ENCODE measurements at regions not wholly inside any gene's neighbourhood (a gene's known extent, or its start where the extent isn't known, plus 50 kb on each side); places are given as distances from the start of the nearest gene placed in this dataset.

DNA sequence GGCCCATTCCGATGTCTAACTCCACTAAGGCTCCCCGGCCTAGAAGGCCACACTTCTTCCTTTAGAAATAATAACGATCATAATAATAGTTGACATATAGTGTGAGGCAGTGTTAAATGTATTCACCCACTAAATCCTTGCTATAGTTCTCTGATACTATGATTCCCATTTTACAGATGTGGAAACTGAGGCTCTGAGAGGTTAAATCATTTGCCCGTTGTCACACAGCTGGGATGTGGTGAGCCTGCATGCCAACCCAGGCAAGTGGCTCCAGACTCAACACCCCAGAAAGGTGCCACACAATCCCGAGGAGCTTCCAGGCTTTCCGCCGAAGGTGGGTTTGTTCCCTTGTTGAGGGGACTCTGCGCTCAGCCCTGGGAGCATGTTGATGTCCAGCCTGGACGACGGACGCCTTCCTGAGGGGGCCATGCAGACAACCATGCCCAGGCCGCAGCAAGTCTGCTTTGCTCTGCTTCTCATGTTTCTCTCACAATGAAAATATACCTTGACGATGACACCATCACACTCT lies 104.6 kb upstream of the CDYL start:
- TF ChIP-seq, protein P1, sequence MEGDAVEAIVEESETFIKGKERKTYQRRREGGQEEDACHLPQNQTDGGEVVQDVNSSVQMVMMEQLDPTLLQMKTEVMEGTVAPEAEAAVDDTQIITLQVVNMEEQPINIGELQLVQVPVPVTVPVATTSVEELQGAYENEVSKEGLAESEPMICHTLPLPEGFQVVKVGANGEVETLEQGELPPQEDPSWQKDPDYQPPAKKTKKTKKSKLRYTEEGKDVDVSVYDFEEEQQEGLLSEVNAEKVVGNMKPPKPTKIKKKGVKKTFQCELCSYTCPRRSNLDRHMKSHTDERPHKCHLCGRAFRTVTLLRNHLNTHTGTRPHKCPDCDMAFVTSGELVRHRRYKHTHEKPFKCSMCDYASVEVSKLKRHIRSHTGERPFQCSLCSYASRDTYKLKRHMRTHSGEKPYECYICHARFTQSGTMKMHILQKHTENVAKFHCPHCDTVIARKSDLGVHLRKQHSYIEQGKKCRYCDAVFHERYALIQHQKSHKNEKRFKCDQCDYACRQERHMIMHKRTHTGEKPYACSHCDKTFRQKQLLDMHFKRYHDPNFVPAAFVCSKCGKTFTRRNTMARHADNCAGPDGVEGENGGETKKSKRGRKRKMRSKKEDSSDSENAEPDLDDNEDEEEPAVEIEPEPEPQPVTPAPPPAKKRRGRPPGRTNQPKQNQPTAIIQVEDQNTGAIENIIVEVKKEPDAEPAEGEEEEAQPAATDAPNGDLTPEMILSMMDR (IDR thresholded peaks at IDR 0.05) = no peak
- no peak for TF ChIP-seq POLR2AphosphoS5 (IDR thresholded peaks at IDR 0.05)
